Mesenchymal stem cell (in vitro differentiated cells and primary cell): ENCODE measurements at regions not wholly inside any gene's neighbourhood (a gene's known extent, or its start where the extent isn't known, plus 50 kb on each side); places are given as distances from the start of the nearest gene placed in this dataset.

ENCODE experiments used
- DNase-seq: peaks from one replicate; pipeline ENCODE4 v3.0.0-alpha.2; 2013
- H2AFZ ChIP-seq: one replicate; pipeline ENCODE4 v1.6.1; 2013; ENCODE audit warnings: low read depth, mild to moderate bottlenecking, control low read depth, inconsistent platforms, low read length, moderate library complexity
- H2AK5ac ChIP-seq: 2 replicates; pipeline ENCODE4 v1.6.1; 2013; ENCODE audit warnings: low read length, moderate library complexity, mild to moderate bottlenecking, inconsistent platforms; ENCODE audit not compliant: severe bottlenecking
- H2BK120ac ChIP-seq: one replicate; pipeline ENCODE4 v1.6.1; 2013; ENCODE audit warnings: low read depth, mild to moderate bottlenecking, inconsistent platforms, low read length, moderate library complexity
- H2BK12ac ChIP-seq, 2 experiments: one replicate each; pipeline ENCODE4 v1.6.1; 2013; ENCODE audit warnings: inconsistent platforms in 2 of 2, low read length in 2 of 2, mild to moderate bottlenecking in 2 of 2, moderate library complexity in 2 of 2, control low read depth in 1 of 2
- H2BK15ac ChIP-seq: one replicate; pipeline ENCODE4 v1.6.1; 2013; ENCODE audit warnings: mild to moderate bottlenecking, low read depth, inconsistent platforms; ENCODE audit not compliant: poor library complexity, severe bottlenecking
- H2BK5ac ChIP-seq: 2 replicates; pipeline ENCODE4 v1.6.1; 2013; ENCODE audit warnings: low read depth, mild to moderate bottlenecking, low read length, control low read depth, inconsistent platforms; ENCODE audit not compliant: poor library complexity, severe bottlenecking
- H3K14ac ChIP-seq, 2 experiments: one replicate each; pipeline ENCODE4 v1.6.1; 2013; ENCODE audit warnings: inconsistent platforms in 2 of 2, low read length in 2 of 2, control low read depth in 1 of 2, mild to moderate bottlenecking in 1 of 2, moderate library complexity in 1 of 2
- H3K18ac ChIP-seq, 2 experiments: one replicate each; pipeline ENCODE4 v1.6.1; 2013; ENCODE audit warnings: inconsistent platforms in 2 of 2, low read length in 2 of 2, control low read depth in 1 of 2, low read depth in 1 of 2, mild to moderate bottlenecking in 1 of 2
- H3K23ac ChIP-seq, 2 experiments: one replicate each; pipeline ENCODE4 v1.6.1; 2013; ENCODE audit warnings: inconsistent platforms in 2 of 2, low read length in 2 of 2, mild to moderate bottlenecking in 2 of 2, moderate library complexity in 2 of 2, control low read depth in 1 of 2
- H3K27ac ChIP-seq: 2 replicates; pipeline ENCODE4 v1.5.1; 2013; ENCODE audit warnings: mild to moderate bottlenecking, moderate library complexity, low read length, control low read depth, inconsistent platforms; ENCODE audit not compliant: poor library complexity, severe bottlenecking
- H3K27me3 ChIP-seq, 2 experiments: 2 replicates each; pipeline versions ENCODE4 v1.6.1 to v1.7.0; 2013; ENCODE audit warnings: low read length in 2 of 2, mild to moderate bottlenecking in 2 of 2, moderate library complexity in 2 of 2, control low read depth in 1 of 2, inconsistent platforms in 1 of 2; ENCODE audit not compliant: control insufficient read depth in 1 of 2, insufficient read depth in 1 of 2
- H3K36me3 ChIP-seq, 2 experiments: 2 replicates each; pipeline versions ENCODE4 v1.6.1 to v1.7.0; 2013; ENCODE audit warnings: low read length in 2 of 2, control low read depth in 1 of 2, inconsistent platforms in 1 of 2, low read depth in 1 of 2, mild to moderate bottlenecking in 1 of 2; ENCODE audit not compliant: insufficient read depth in 2 of 2, control insufficient read depth in 1 of 2
- H3K4ac ChIP-seq, 2 experiments: one replicate each; pipeline ENCODE4 v1.6.1; 2013; ENCODE audit warnings: inconsistent platforms in 2 of 2, low read length in 2 of 2, mild to moderate bottlenecking in 2 of 2, moderate library complexity in 2 of 2, control low read depth in 1 of 2, low read depth in 1 of 2
- H3K4me1 ChIP-seq: 2 replicates; pipeline ENCODE4 v1.6.1; 2013; ENCODE audit warnings: low read depth, low read length, control low read depth; ENCODE audit not compliant: control insufficient read depth, insufficient read depth
- H3K4me2 ChIP-seq: 2 replicates; pipeline ENCODE4 v1.6.1; 2013; ENCODE audit warnings: low read length, mild to moderate bottlenecking, inconsistent platforms; ENCODE audit not compliant: poor library complexity, severe bottlenecking
- H3K4me3 ChIP-seq, 2 experiments: 2 replicates each; pipeline versions ENCODE4 v1.5.1 to v1.7.0; 2013; ENCODE audit warnings: low read length in 2 of 2, mild to moderate bottlenecking in 2 of 2, control low read depth in 1 of 2, low read depth in 1 of 2; ENCODE audit not compliant: insufficient read depth in 1 of 2
- H3K79me1 ChIP-seq: replicated peaks from 2 replicates; pipeline ENCODE4 v1.6.1; 2013; ENCODE audit warnings: mild to moderate bottlenecking, control low read depth, low read length, inconsistent platforms; ENCODE audit not compliant: poor library complexity, severe bottlenecking
- H3K9ac ChIP-seq: 2 replicates; pipeline ENCODE4 v1.7.0; 2013; ENCODE audit warnings: mild to moderate bottlenecking, low read length, moderate library complexity
- H3K9me3 ChIP-seq: 2 replicates; pipeline ENCODE4 v1.7.0; 2013; ENCODE audit warnings: mild to moderate bottlenecking, low read length; ENCODE audit not compliant: control insufficient read depth
- H4K8ac ChIP-seq: one replicate; pipeline ENCODE4 v1.6.1; 2013; ENCODE audit warnings: inconsistent platforms, mild to moderate bottlenecking, low read length, moderate library complexity
- H4K91ac ChIP-seq: one replicate; pipeline ENCODE4 v1.6.1; 2013; ENCODE audit warnings: mild to moderate bottlenecking, low read length, inconsistent platforms
- WGBS: methylation state at CpG from one replicate; pipeline ENCODE4 v1.1.7; 2013; ENCODE audit warnings: mixed read lengths; 5-methylcytosine and 5-hydroxymethylcytosine counted together

- Histone ChIP-seq H3K4me2 (no peak overlapping the region), H2BK120ac (no peak overlapping the region), H3K27ac (no peak overlapping the region), H3K9me3 (no peaks in the 10 kb centered on the region), H2AK5ac (no peak overlapping the region), H3K4me1 (no peaks in the 10 kb centered on the region), H3K27me3 (no peaks in the 10 kb centered on the region), H3K9ac (no peak overlapping the region), H3K4ac (no peak overlapping the region), H2AFZ (no peak overlapping the region), H3K14ac (no peak overlapping the region), H3K79me1 (no peaks in the 10 kb centered on the region), H4K91ac (no peak overlapping the region), H2BK15ac (no peak overlapping the region), H3K23ac (no peak overlapping the region), H2BK5ac (no peak overlapping the region), H3K4me3 (no peak overlapping the region), H3K36me3 (no peaks in the 10 kb centered on the region), H2BK12ac (no peak overlapping the region), H4K8ac (no peak overlapping the region), H3K18ac (no peak overlapping the region)
- no peak for DNase-seq
- 47% methylated on average over 1 of the region's 1 CpG for WGBS
Observed at GRCh38 chr2:59449274-59449673, 1104.2 kb downstream of the BCL11A start.

- Histone ChIP-seq H3K18ac (no peak overlapping the region), H4K91ac (no peak overlapping the region), H2AK5ac (no peak overlapping the region), H4K8ac (no peak overlapping the region), H3K4me1 (no peaks in the 10 kb centered on the region), H3K27me3 (no peaks in the 10 kb centered on the region), H3K4me3 (no peak overlapping the region), H3K36me3 (no peaks in the 10 kb centered on the region), H3K27ac (no peak overlapping the region), H2BK12ac (no peak overlapping the region), H3K4ac (no peak overlapping the region), H3K9me3 (no peaks in the 10 kb centered on the region), H2BK5ac (no peak overlapping the region), H2AFZ (no peak overlapping the region), H2BK15ac (no peak overlapping the region), H3K79me1 (no peaks in the 10 kb centered on the region), H3K14ac (no peak overlapping the region), H2BK120ac (no peak overlapping the region), H3K4me2 (no peak overlapping the region), H3K23ac (no peak overlapping the region), H3K9ac (no peak overlapping the region)
- no peak for DNase-seq
- WGBS: 73% methylated on average over 7 of the region's 7 CpGs
Observed at GRCh38 chr2:59440491-59440890, 1113.0 kb downstream of the BCL11A start.

- Histone ChIP-seq H3K4me2 (no peak overlapping the region), H2BK12ac (no peak overlapping the region), H2BK120ac (no peak overlapping the region), H3K4ac (no peak overlapping the region), H3K9ac (no peak overlapping the region), H3K18ac (no peak overlapping the region), H4K8ac (no peak overlapping the region), H3K79me1 (no peaks in the 10 kb centered on the region), H2AK5ac (no peak overlapping the region), H3K9me3 (peaks cover 5% of the 10 kb centered on the region), H2AFZ (no peak overlapping the region), H2BK15ac (no peak overlapping the region), H3K23ac (no peak overlapping the region), H3K27ac (no peak overlapping the region), H3K27me3 (no peaks in the 10 kb centered on the region), H3K14ac (no peak overlapping the region), H4K91ac (no peak overlapping the region), H3K4me3 (no peak overlapping the region), H2BK5ac (no peak overlapping the region), H3K4me1 (no peaks in the 10 kb centered on the region), H3K36me3 (no peaks in the 10 kb centered on the region)
- WGBS: 78% methylated on average over 2 of the region's 3 CpGs
- DNase-seq: no peak
Observed at GRCh38 chr2:59435635-59436034, 1117.8 kb downstream of the BCL11A start.

GRCh38 chr2:59428940-59429339 lies 1124.5 kb downstream of the BCL11A start:
- Histone ChIP-seq H3K27ac (no peak overlapping the region), H4K8ac (no peak overlapping the region), H2AK5ac (no peak overlapping the region), H3K36me3 (no peaks in the 10 kb centered on the region), H2BK5ac (no peak overlapping the region), H2BK120ac (no peak overlapping the region), H3K9ac (no peak overlapping the region), H3K23ac (no peak overlapping the region), H3K27me3 (no peaks in the 10 kb centered on the region), H3K79me1 (no peaks in the 10 kb centered on the region), H3K9me3 (peaks cover 14% of the 10 kb centered on the region), H2BK12ac (no peak overlapping the region), H3K4me3 (no peak overlapping the region), H2BK15ac (no peak overlapping the region), H3K18ac (no peak overlapping the region), H4K91ac (no peak overlapping the region), H3K4me1 (no peaks in the 10 kb centered on the region), H3K4ac (no peak overlapping the region), H3K4me2 (no peak overlapping the region), H2AFZ (no peak overlapping the region), H3K14ac (no peak overlapping the region)
- 59% methylated on average over 2 of the region's 3 CpGs for WGBS
- no peak for DNase-seq
